HG03045 (cell line): ENCODE measurements at regions not wholly inside any gene's neighbourhood (a gene's known extent, or its start where the extent isn't known, plus 50 kb on each side); places are given as distances from the start of the nearest gene placed in this dataset.
"Not testable (repeated sequence)": the region's sequence is repeated elsewhere in the genome, so short reads cannot be mapped to it uniquely, and the experiment has no call there.

Experiments
- ATAC-seq: cut with Tn5 transposase; IDR thresholded peaks from one replicate; pipeline ENCODE4 v1.9.1; 2021; ENCODE audit warnings: mild to moderate bottlenecking, moderate library complexity; ENCODE audit not compliant: unreplicated experiment

DNA sequence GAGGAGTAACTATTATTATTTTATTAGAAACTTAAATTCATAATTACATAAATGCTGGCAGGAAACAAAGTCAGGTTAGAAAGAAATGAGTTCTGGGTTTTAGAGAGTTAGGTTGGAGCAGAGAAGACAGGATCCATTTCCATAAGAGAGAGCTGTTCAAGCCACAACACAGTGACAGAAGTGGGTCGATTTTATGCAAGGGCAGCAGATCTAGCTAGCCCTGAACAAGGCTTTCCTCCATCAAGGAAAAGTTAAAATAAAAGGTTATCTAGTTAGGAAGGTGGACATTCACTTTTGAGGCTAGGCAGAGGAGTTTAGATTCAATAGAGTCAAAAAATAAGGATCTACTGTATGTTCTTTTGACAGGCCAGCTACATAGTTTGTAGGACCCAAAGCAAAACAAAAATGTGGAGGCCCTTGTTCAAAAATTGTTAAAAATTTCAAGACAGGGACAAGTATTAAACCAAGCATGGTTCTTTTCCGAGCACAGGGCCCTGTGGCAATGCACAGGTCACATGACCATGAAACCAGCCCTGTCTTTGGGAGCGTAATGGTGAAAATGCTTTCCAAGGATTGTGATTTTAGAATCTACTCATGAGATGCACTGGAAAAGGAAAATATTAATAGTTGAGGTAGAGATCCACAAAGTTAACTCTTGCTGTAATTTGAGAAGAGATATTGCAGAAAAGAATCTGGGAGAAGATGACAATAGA lies 91.2 kb upstream of the CREB1 start:
- no peak for ATAC-seq

GRCh38 chr2:207439881-207440280 lies 89.9 kb upstream of the CREB1 start:
- not testable (repeated sequence) for ATAC-seq

DNA sequence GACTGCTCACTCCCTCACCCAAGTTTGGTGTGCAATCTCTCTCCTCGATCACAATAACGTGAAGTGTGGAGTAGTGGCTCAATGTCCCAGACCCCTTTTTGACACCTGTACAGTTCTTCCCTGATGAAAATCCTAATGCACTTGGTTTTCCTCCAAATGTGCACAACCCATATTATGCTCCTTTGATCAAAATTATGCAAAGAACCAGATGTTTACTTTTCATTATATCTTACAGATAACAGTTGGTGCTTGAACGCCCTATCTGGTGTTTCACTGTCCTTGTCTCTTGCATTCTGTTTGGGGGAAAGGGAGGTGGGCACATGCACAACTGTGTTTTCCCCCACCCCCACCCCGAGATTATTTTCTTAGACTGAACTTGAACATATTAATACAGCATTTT lies 85.0 kb upstream of the CREB1 start:
- ATAC-seq: no peak

GRCh38 chr2:207446653-207447052 lies 83.1 kb upstream of the CREB1 start:
- no peak for ATAC-seq

DNA sequence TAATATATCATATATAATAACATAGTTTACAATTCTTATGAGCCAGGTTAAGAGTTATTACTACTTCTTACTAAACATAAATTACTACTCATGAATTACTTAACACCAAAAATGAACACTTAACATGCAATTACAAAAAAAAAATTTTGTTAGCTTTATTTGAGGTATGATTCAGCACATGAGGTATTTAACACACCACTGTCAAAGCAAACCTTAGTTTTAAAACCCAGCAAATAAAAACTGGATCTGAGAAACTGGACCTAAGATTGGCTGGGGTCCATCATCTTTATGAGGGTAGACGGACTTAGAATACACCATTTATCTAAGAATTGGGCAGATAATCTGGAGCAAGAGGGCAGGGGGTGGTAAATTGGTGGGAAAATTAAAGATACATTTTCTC lies 81.8 kb upstream of the CREB1 start:
- ATAC-seq: no peak

DNA sequence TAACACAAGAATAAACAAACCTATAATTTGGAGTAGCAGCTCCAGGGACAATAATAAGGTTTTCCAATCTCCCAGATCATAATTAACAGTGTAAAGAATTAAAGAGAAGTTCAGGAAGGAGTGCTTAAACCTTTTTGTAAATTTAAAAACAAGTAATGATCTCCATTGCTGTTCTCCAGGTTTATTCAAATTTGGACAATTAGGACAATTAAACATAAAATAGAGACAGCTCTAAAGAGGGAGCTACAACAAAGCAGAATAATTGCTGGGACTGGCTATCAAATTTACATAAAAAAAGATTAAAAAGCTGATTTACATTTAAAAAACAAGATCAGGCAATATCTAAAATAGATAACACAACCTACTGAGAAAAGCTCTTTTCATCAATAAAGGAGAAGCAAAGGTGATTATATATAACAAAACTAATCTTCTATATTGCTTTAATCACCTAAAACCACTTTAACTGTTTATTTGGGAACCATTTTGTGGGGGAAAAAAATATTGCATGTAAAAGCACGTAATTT lies 80.1 kb upstream of the CREB1 start:
- no peak for ATAC-seq

- ATAC-seq: no peak
Observed at GRCh38 chr2:207450186-207450585, 79.6 kb upstream of the CREB1 start.

DNA sequence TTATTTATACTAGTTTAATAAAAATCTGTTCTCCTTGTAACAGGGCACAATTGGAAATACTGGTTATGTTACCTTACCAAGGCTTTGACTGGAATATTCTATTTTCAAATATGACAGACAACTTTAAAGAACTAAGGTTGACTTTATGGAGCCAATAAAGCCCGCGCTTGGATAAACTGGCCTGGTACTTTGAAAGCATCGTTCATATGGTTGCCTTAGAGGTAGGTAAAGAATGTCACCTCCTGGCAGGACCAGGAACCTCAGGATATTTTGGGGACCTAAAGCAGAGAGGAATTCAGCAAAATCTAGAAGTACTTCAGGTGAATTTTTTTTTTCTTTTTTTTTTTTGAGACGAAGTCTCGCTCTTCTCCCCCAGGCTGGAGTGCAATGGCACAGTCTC lies 71.2 kb upstream of the CREB1 start:
- no peak for ATAC-seq

DNA sequence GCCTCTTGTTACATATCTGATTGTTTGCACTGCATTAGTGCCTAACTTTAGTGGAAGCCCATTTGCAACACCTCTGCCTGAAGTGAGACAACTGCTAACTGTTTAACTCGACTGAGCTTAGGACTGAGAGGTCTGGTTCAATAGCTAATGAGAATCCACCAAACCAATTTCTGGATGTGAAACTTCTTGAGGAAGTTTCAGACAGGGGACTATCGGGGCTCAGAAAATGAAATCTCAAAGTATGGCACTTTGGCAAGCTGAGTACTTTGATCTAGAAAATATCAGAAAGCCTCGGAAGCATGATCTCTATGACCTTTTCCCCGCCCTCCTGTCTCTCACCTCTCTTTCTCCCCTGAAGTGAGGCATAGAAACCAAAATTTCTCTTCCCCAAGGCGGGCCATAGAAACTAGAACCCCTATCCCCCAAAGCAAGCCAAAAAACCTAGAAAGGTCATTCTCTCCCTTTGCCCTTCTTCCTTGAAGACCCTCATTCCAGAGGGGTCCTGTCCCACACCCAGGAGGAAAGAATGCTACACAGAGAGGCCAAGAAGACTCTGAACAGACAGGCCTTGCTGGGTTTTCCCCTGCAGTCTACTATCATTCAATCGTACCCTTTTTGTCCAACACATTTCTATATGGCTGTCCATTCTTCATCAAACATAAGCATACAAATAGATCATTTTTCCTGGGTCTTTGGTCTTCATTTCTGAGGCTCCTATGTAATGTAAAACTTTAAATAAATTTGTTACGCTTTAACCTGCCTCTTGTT lies 69.6 kb upstream of the CREB1 start:
- no peak for ATAC-seq

GRCh38 chr2:207463433-207463832 lies 66.3 kb upstream of the CREB1 start:
- ATAC-seq: no peak

GRCh38 chr2:207464007-207464406 lies 65.8 kb upstream of the CREB1 start:
- ATAC-seq: no peak

- ATAC-seq: no peak
Observed at GRCh38 chr2:207465894-207466293, 63.9 kb upstream of the CREB1 start.

DNA sequence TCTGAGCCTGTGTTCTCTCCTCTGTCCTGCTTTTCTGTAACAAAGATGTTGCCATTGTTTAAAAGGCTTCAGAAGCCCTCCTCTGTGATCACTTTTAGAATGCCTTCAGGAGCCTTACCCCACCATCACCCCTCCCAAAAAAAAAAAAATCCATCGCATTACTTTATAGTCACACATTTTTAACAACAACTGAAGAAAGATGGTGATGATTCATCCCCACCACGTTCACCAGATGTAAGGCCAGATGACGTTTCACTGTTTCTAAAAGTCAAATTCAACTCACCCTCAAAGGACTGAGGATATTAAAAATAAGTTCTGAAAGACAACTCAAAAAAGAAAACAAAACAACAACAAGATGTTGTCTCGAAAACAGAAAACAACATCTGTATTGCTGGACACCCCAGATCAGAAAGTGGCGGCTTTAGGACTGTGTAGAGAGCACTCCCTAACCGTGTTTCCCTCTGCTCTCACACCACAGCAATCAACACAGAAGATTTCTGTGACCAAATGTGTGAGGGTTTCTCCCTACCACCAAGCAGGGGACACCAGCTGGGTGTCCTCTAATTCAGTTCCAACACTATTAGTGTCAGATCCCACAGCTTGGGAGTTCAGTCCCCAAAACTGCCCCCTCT lies 61.9 kb upstream of the CREB1 start:
- ATAC-seq: peak; percentile 78

- no peak for ATAC-seq
Observed at GRCh38 chr2:207468488-207468887, 61.3 kb upstream of the CREB1 start.

DNA sequence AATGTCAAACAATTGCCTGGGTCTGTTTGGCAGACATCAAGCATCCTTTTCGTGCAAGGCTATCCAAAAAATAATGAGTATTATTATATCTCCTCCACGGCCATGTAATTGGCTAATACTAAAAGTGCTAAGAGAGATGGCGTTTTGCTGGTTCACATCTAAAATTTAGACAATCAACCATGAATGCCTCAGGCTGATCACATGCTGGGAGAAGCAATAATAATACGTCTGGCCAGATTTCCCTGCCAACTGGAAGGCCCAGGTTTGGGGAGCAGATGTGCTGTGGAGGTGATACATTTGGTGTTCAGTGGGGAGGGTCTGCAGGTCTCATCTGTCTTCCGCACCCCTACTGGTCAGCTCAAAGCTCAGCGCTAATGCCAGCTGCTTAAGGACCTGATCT lies 60.3 kb upstream of the CREB1 start:
- no peak for ATAC-seq

DNA sequence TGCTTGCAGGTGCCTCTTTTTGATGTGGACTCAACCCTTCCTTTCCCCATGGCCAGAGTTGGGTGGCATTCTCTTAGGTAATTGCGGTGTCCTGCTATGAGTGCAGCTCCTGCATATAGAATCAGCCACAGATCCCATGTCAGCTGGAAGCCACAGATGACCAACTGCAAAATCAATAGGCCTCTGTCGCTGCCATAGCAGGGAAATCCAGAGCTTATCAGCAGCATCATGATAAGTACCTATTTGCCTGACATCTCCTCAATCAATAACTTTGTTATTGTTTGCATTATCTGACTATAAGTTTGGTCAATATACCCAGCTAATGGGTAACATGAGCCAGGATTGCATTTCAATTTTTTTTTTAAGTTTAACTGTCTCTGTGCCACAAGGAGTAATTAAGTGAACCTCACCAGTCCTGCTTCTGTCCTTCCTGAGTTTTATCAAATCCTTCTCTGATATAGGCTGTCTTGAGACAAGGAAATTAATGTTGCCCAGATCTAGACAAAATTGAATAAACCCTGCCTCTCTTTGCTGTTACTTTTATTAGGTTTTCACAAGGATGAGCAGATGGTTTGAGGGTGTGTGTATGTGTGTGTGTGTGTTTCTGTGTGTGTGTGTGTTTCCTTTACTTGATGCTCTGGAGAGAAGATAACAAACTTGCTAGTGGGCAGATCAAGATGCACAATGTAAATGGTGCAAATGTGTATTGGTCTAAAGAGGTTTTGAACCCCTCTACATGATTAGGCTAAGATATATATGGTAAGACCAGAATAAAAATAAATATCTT lies 59.6 kb upstream of the CREB1 start:
- no peak for ATAC-seq

DNA sequence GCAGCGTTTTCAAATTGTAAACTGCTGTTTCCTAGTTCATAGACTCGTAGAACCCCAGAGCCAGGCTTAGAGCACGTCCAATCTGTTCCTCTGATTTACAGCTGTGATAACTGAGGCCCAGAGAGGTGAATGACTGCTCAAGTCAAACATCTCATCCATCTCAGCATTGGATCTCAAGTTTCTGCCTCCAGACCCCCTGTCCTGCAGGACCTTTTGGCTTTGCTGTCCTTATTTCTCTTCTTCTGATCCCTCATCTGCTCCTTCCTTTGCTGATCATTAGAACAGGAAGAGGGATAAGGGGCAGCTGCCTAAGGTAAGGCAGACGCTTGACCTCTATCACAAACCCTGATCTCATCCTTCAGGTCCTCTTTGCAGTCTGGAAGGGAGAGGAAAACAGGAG lies 58.5 kb upstream of the CREB1 start:
- ATAC-seq: no peak

- ATAC-seq: no peak
Observed at GRCh38 chr2:207472343-207473048, 57.3 kb upstream of the CREB1 start.

GRCh38 chr2:207473049-207473930 lies 56.5 kb upstream of the CREB1 start:
- no peak for ATAC-seq

DNA sequence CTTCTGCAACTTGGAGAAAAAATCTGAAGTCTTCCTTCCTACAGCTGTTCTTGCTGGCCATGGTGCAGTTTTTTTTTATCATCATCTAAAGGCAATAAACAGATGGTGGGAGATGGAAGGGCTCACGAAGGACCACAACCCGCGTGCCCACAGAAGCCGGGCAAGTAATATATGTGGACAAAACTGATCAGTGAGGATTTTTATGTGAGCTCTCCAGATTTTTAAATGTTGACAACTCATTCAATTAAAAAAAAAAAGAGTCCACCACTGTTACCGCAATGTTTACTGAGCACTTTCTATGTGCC lies 55.9 kb upstream of the CREB1 start:
- ATAC-seq: no peak
